HAP-1 (cell line): ENCODE measurements at regions not wholly inside any gene's neighbourhood (a gene's known extent, or its start where the extent isn't known, plus 50 kb on each side); places are given as distances from the start of the nearest gene placed in this dataset.

Experiments used
- DNase-seq, 2 experiments: peaks; one replicate each; pipeline ENCODE4 v3.0.0-alpha.2; 2016 to 2020; ENCODE audit warnings: low spot score in 2 of 2
- H3K27me3 ChIP-seq: fragments of 250-450 bp; sonication (Bioruptor Pico); 2 replicates; pipeline ENCODE4 v1.5.1; 2020; ENCODE audit warnings: low read depth, mild to moderate bottlenecking, moderate library complexity
- H3K36me3 ChIP-seq: fragments of 250-450 bp; sonication (Bioruptor Pico); replicated peaks from 2 replicates; pipeline ENCODE4 v1.5.1; 2020; ENCODE audit warnings: mild to moderate bottlenecking
- H3K4me1 ChIP-seq: fragments of 250-450 bp; sonication (Bioruptor Pico); 2 replicates; pipeline ENCODE4 v1.5.1; 2020; ENCODE audit warnings: mild to moderate bottlenecking
- H3K4me3 ChIP-seq: fragments of 250-450 bp; sonication (Bioruptor Pico); 2 replicates; pipeline ENCODE4 v1.5.1; 2020; ENCODE audit warnings: mild to moderate bottlenecking, moderate library complexity
- H3K9me3 ChIP-seq: fragments of 250-450 bp; sonication (Bioruptor Pico); 2 replicates; pipeline ENCODE4 v1.5.1; 2020; ENCODE audit warnings: mild to moderate bottlenecking, moderate library complexity
- in situ Hi-C: fragments of 300-500 bp; cut with MboI; formaldehyde crosslinking; loops from 3 replicates; pipeline ENCODE4 v1.14.3; 2020; ENCODE audit warnings: low sequenced_read_pairs, inconsistent platforms, mixed read lengths

DNA sequence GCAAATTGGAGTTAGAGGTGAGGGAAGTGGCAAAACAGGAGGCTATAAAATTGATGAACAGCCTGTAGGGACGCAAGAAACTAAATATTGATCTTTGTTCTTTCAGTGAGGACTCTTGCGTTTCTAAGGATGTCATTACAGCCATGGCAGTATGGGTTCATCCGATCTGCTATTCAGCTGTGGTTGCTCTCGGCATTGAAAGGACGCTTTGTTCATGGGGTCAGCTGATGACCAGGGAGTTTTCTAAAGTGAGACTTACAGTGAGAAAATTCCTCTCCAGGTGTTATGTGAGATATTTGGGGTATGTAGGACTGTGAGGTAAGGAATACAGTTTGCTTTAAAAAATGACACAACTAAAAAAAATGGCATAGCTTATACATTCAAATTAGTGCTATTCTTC is 52.7 kb upstream of the PELI1 start:
- in situ Hi-C loops, result no loop called here
- no peaks in the 10 kb centered on the region for H3K36me3 ChIP-seq
- H3K27me3 ChIP-seq, result no peaks in the 10 kb centered on the region
- no peak for DNase-seq
- no peaks in the 10 kb centered on the region for H3K9me3 ChIP-seq
- H3K4me1 ChIP-seq, result no peaks in the 10 kb centered on the region
- no peak overlapping the region for H3K4me3 ChIP-seq

DNA sequence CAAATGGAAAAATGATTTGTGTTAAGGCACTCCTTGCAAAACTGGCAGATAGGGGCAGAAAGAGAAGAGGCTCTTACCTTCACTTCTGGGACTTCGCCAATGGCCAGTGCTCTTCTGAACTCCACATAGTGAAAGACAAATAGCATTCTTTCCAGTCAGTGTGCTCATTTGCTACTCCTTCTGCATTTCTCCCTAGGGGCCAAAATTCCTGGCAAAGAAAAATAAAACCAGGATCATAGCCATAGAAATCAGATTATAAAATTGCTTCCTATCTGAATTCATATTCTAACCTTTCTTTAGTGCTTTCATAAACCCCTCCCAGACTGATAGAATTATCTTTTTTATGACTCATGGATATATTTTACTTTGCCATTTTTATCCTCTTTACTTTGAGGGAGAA is 56.9 kb upstream of the PELI1 start:
- H3K4me1 ChIP-seq, result peaks cover 26% of the 10 kb centered on the region
- no peaks in the 10 kb centered on the region for H3K9me3 ChIP-seq
- H3K27me3 ChIP-seq, result no peaks in the 10 kb centered on the region
- no peak for DNase-seq
- H3K4me3 ChIP-seq, result no peak overlapping the region
- in situ Hi-C loops, result no loop called here
- H3K36me3 ChIP-seq, result no peaks in the 10 kb centered on the region

DNA sequence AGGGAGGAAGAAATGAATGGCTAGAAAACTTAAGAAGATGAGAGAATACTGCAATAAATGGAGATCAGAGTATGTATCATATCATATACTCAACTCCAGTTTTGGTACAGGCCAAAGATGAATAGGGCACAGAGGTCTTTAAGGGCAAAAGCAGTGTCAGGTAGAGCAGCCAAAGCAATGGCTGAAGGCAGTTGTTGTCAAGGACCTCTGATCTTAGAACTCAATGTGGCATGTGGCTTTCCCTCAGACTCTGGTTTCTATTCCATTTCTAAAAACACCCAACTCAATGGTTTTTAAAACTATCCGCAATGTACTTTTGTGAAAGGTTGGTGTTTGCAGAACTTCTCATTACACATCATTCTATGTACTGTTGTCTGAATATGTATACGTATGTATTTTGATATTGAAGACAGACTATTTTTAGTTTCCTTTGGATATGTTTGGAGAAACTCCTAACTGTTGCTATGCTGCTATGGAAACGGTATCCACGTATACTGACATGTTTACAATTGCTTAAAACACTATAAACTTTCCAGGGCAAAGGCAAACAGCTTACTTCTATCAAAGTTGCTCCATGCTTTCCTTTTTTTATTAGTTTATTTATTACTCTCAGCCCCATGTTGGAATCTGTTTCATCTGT is 58.1 kb upstream of the PELI1 start:
- no peak overlapping the region for H3K4me3 ChIP-seq
- in situ Hi-C loops, result no loop called here

DNA sequence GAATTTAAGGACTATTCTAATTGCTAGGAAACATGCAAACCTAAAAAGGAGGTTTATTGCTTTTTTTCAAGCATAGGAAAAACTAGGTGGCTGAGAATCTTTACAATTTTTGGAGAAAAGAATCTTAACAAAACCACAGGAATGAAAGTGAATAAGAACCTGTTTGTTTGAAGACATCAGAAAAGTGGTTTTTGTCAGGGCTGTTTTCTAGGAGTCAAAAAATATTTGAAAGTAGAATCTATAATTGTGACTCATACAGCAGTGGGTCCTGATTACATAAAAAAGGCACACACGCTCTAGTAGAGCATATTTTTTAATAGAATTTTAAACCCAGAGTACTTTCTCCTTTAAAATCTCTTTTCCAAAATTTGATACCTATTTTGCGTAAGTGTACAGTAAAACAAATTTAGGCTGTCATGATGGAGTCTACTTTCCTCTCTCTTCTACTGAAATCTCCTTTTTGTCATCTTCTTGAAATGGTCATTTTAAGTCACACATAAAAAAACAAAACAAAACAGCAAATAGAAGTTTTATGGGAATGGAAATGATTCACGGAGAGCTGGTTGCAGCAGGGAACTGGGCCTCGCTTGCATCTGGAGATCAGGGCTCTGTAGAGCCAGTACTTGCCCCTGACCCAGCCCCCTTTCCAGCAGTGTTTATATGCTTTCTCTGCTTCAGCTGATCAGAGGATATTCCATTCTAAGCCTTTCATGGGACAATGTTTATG is 59.1 kb upstream of the PELI1 start:
- H3K27me3 ChIP-seq, result no peaks in the 10 kb centered on the region
- peaks cover 26% of the 10 kb centered on the region for H3K4me1 ChIP-seq
- in situ Hi-C loops, result no loop called here
- no peaks in the 10 kb centered on the region for H3K9me3 ChIP-seq
- no peak overlapping the region for H3K4me3 ChIP-seq
- peak; percentile 24 to 57 for DNase-seq
- H3K36me3 ChIP-seq, result no peaks in the 10 kb centered on the region

More for the DNA sequence above, 58.1 kb upstream of the PELI1 start:
- Histone ChIP-seq H3K36me3 (no peaks in the 10 kb centered on the region), H3K9me3 (no peaks in the 10 kb centered on the region), H3K4me1 (peaks cover 26% of the 10 kb centered on the region), H3K27me3 (no peaks in the 10 kb centered on the region)
- peak in 1 of 2 experiments; percentile 17 for DNase-seq

DNA sequence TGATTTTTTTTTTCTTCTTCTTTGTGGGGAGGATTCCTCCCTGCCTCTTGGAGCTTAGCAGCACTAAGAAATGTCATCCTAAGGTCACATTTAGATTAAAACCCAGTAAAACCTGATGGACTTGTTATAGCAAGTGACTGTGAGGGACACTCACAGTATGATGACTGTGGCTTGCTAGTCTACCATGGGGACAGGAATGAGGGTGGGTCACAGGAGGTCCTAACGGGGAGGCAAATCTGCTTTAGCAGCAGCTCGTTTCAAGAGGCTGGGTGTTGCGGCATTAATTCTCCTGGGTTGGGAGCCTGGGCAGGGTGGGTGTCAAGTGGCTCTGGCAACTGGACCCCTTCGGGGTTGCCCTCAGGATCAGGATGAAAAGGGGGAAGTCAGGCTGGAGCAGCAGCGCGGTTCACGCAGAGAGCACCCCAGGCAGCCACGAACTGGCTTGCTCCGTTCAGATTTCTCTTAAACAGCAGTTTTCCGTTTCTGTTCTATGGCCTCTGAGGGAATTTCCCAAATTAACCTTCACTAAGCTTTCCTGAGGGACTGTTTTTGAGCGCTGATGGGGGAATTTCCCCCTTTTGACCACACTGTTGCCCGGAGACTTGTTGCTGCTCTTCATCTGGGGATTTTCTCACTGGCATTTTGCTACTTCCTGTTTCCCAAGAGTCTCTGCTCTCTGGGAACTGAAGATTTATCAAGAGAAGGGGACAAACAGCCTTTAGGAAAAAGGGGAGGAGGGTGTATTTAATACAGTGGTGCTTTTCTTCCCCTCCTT is 59.8 kb upstream of the PELI1 start:
- no peak for DNase-seq
- in situ Hi-C loops, result no loop called here
- Histone ChIP-seq H3K4me1 (peaks cover 26% of the 10 kb centered on the region), H3K27me3 (no peaks in the 10 kb centered on the region), H3K4me3 (no peak overlapping the region), H3K36me3 (no peaks in the 10 kb centered on the region), H3K9me3 (no peaks in the 10 kb centered on the region)

DNA sequence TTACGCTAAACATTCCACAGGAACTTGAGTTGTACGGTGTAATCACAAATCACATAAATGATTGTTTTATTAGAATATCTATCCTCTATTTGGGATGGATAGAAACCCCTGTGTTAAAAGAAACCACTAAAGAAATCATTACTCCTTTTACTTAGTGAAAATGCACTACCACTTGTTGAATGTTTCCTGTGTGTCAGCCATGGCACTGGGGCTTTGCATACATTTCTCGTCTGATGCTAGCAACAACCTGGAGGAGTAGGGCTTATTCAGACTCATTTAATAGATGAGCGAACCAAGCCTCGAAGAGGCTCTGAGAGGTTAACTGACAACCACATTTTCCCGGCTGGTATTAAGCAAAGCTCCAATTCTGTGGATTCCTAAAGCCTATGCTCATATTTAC is 60.5 kb upstream of the PELI1 start:
- peaks cover 26% of the 10 kb centered on the region for H3K4me1 ChIP-seq

DNA sequence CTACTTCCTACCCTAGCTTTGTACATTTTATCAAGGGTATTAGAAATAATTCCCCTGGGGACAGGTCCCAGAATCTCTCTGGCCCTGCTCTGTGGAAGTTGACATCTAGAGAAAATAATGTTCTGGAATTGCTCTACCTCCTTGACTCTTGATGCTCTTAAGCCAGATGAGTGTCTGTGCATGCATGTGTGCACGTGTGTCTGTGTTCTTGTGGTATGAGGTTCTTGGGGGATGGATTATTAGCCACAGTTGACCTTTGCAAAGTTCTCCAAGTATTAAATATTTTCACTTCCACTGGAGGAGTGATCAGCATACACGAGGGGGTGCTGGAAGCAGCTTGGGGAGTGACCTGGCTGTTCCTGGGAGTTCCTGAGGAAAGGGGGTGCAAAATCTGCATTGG is 61.2 kb upstream of the PELI1 start:
- H3K4me1 ChIP-seq, result peaks cover 26% of the 10 kb centered on the region
- no peak for DNase-seq
- H3K4me3 ChIP-seq, result no peak overlapping the region
- in situ Hi-C loops, result no loop called here
- H3K27me3 ChIP-seq, result no peaks in the 10 kb centered on the region
- no peaks in the 10 kb centered on the region for H3K9me3 ChIP-seq
- no peaks in the 10 kb centered on the region for H3K36me3 ChIP-seq

More for the DNA sequence above, 60.5 kb upstream of the PELI1 start:
- in situ Hi-C loops, result no loop called here
- no peak for DNase-seq
- Histone ChIP-seq H3K27me3 (no peaks in the 10 kb centered on the region), H3K36me3 (no peaks in the 10 kb centered on the region), H3K9me3 (no peaks in the 10 kb centered on the region), H3K4me3 (no peak overlapping the region)

DNA sequence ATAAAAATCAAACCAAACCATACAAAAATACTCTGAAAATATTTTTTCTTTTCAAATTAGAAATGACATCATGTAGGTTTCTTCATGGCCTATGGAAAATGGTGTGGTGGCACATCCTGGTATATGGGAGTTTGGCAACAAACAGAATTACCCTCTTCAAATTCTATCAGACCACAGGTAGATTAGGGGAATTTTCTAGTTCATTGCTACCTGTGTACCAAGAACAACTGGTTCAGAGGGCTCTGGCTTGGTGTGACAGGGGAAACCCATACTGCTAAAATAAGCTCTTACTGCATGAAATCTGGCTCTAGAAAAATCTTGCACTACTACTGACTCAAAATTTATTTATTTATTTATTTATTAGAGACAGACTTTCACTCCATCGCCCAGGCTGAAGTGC is 63.4 kb upstream of the PELI1 start:
- in situ Hi-C loops, result no loop called here
- peaks cover 28% of the 10 kb centered on the region for H3K4me1 ChIP-seq
- H3K36me3 ChIP-seq, result no peaks in the 10 kb centered on the region
- no peaks in the 10 kb centered on the region for H3K9me3 ChIP-seq
- DNase-seq, result no peak
- no peaks in the 10 kb centered on the region for H3K27me3 ChIP-seq
- H3K4me3 ChIP-seq, result no peak overlapping the region

DNA sequence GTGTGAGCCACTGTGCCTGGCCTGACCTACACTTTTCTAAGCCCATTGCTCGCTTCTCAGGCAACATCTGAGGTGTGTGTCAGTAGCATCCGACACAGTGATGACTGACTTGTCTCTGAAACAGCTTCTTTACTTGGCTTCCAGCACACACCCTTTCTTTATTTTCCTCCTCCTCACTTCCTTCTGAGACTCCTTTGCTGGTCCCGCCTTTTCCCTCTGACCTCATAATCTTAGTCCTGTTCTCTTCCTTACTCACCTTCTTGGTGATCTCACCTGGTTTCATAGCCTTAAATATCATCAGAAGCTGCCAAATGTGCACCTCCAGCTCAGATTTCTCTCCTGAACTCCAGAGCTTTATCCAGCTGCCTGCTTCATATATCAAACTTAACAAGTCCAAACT is 66.6 kb upstream of the PELI1 start:
- DNase-seq, result no peak
- in situ Hi-C loops, result no loop called here
- H3K4me3 ChIP-seq, result no peak overlapping the region
- no peaks in the 10 kb centered on the region for H3K9me3 ChIP-seq
- no peaks in the 10 kb centered on the region for H3K27me3 ChIP-seq
- H3K4me1 ChIP-seq, result peaks cover 36% of the 10 kb centered on the region
- no peaks in the 10 kb centered on the region for H3K36me3 ChIP-seq

DNA sequence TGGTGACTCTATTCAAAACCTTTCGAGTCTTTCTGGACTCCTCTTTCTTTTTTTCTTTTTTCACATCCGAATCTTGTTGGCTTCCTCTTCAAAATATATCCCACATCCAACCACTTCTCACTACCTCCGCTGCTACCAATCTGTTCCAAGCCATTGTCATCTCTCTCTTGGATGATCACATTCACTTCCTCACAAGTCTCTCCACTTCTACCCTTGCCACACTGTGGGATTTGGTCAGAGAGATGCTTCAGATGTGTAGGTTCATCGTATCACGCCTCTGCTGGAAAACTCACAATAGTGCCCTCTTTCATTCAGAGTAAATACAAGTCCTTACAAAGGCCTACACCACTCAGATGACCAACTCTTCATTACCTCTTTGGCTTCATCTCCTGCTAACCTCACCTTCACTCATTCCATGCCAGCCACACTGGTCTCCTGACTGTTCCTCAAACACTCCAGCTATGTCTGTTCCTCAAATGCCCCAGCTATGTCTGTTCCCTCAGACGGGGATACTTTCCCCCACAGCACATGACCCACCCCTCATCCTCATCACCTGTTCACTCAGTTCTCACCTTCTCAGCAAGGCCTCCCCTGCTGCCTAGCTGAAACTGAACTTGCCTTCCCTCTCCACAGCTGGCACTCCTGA is 67.2 kb upstream of the PELI1 start:
- Histone ChIP-seq H3K4me3 (no peak overlapping the region), H3K27me3 (no peaks in the 10 kb centered on the region), H3K4me1 (peaks cover 36% of the 10 kb centered on the region), H3K36me3 (no peaks in the 10 kb centered on the region), H3K9me3 (no peaks in the 10 kb centered on the region)
- in situ Hi-C loops, result no loop called here
- DNase-seq, result no peak

DNA sequence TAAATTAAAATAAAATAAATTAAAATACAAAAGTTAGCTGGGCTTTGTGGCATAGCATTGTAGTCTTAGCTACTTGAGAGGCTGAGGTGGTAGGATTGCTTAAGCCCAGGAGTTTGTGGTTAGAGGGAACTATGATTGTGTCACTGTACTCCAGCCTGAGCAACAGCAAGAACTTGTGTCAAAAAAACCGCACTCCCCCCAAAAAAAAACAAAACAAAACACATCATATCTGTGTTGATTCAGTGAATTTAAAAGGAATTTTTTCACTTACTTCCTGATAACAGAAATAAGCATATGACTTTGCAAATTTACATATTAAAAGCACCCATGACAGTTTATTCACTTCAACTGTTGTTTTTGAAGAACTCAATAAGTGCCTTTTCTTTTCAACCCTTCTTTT is 68.1 kb upstream of the PELI1 start:
- in situ Hi-C loops, result no loop called here
- Histone ChIP-seq H3K36me3 (no peaks in the 10 kb centered on the region), H3K4me3 (no peak overlapping the region), H3K4me1 (peaks cover 36% of the 10 kb centered on the region), H3K9me3 (no peaks in the 10 kb centered on the region), H3K27me3 (no peaks in the 10 kb centered on the region)
- no peak for DNase-seq

DNA sequence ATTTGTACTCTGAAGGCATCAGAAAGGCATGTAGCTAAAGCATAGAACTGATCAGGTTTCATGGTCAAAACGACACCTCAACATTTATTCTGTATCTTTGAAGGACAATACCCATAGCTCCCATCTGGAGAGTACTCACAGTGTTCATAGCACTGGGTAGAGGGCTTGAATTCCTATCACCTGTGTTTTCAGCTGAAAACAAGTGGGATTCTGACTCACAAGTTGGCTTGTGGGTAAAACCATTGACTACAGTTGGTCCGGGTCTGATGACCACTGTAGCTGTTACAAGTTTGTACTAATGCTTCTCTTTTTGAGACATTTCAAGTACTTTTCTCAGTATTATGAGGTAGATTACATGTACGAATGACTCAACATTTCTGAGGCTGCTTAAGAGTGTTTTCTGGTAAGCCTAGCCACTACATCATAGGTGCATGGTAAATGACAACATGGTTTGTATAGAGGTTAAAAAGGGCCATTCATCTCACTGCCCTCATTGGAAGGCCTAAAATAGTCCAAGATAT is 68.6 kb upstream of the PELI1 start:
- in situ Hi-C loops, result no loop called here

DNA sequence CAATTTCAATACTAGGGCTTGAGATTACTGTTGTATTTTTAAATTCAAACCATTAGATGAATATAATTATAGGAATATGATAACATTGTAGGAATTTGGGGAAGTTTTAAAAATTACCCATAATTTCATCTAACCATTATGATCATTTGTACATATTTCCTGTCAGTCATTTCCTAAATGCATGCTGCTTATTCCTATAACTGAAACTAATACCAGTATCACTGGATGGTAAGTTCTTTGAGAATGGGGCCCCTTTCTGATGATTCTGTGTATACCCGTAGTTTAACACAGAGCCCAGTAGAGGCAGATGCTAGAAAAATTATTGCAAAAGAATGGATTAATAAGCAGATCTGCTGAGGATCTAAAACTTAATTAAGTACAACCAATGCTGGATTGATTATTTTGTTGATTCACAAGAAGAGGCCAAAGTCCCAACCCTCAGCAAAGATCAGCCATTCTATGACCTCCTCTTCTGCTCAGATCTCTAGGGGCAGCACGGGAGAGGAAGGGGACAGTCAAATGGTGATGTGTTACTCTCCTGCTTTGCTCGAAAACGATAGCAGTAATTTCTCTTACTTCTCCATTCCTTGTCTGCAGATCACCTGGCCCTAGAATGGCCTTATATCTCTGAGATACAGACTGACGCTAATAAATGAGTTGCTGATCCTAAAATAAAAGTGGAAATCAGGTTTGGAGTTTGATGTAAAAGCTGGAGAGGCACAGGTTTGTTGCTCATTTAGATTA is 69.5 kb upstream of the PELI1 start:
- Histone ChIP-seq H3K4me3 (no peak overlapping the region), H3K36me3 (no peaks in the 10 kb centered on the region), H3K9me3 (no peaks in the 10 kb centered on the region), H3K4me1 (peaks cover 36% of the 10 kb centered on the region), H3K27me3 (no peaks in the 10 kb centered on the region)
- no peak for DNase-seq
- in situ Hi-C loops, result no loop called here

More for the DNA sequence above, 68.6 kb upstream of the PELI1 start:
- H3K4me3 ChIP-seq, result no peak overlapping the region
- DNase-seq, result no peak
- no peaks in the 10 kb centered on the region for H3K36me3 ChIP-seq
- peaks cover 36% of the 10 kb centered on the region for H3K4me1 ChIP-seq
- H3K27me3 ChIP-seq, result no peaks in the 10 kb centered on the region
- H3K9me3 ChIP-seq, result no peaks in the 10 kb centered on the region
